ENCODE measurements at regions not wholly inside any gene's neighbourhood (a gene's known extent, or its start where the extent isn't known, plus 50 kb on each side); places are given as distances from the start of the nearest gene placed in this dataset.
A peak's percentile ranks its signal among the peaks of the same experiment; 100 is the strongest.
"Not testable (repeated sequence)": the region's sequence is repeated elsewhere in the genome, so short reads cannot be mapped to it uniquely, and the experiment has no call there.

DNA sequence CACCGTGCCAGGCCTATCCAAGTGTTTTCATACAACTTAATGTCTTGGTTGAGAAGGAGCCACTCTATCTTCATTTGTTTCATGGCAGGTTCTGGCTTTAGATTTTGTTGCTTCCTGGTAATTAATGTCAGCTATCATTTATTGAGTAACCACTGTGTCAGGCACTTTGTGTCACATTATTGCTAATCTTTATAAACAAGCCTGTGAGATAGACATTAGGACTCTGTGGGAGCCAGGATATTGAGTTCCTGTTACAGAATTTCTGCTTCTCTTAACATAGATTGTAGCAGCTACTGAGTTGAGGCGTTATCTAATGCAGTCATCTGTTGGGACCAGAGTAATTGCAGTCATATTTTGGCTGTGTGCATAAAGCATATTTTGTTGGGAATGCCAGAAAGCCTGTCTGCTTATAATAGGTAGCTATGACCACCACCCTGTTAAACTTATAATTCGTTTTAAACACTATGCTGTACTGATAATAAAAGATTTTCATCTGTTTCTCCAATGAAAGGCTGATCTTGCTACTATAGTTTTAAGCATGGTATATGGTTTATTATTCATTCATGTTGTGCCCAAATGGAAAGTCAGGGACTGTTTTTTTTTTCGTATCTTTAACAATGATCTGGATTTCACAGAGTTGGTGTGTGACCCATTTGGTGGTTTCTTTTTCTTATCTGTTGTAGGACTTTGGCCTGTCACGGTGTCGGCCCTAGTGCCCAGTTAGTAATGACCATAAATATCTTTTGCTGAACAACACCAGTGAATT lies 432.6 kb downstream of the PCNX1 start:
- DNase-seq (ENCODE audit: extremely low read depth in 1 of 11, low read depth in 9 of 11, low spot score in 4 of 11) = no peak

GRCh38 chr14:71341156-71341555 lies 433.9 kb downstream of the PCNX1 start:
- DNase-seq (ENCODE audit: extremely low read depth in 1 of 11, low read depth in 9 of 11, low spot score in 4 of 11) = no peak

- no peak for DNase-seq (ENCODE audit: extremely low read depth in 1 of 11, low read depth in 9 of 11, low spot score in 4 of 11)
Measured at GRCh38 chr14:71343724-71344123, 436.5 kb downstream of the PCNX1 start.

GRCh38 chr14:71344506-71344905 lies 437.2 kb downstream of the PCNX1 start:
- DNase-seq (ENCODE audit: extremely low read depth in 1 of 11, low read depth in 9 of 11, low spot score in 4 of 11) = no peak

- no peak for DNase-seq (ENCODE audit: extremely low read depth in 1 of 11, low read depth in 9 of 11, low spot score in 4 of 11)
Measured at GRCh38 chr14:71346685-71347084, 439.4 kb downstream of the PCNX1 start.

- DNase-seq (ENCODE audit: extremely low read depth in 1 of 11, low read depth in 9 of 11, low spot score in 4 of 11) = no peak
Measured at GRCh38 chr14:71348394-71348793, 441.1 kb downstream of the PCNX1 start.

GRCh38 chr14:71348817-71349216 lies 441.6 kb downstream of the PCNX1 start:
- no peak for DNase-seq (ENCODE audit: extremely low read depth in 1 of 11, low read depth in 9 of 11, low spot score in 4 of 11)

DNA sequence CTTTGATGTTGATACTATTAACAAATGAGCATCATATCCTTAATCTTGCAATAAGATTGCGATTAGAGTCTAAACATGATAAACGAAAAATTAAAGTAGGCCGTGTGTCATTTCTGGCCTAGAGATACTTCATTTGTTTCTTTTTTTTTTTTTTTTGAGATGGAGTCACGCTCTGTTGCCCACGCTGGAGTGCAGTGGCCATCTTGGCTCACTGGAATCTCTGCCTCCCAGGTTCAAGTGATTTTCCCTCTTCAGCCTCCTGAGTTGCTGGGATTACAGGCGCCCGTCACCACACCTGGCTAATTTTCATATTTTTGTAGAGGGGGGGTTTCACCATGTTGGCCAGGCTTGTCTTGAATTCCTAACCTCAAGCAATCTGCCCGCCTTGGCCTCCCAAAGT lies 446.9 kb downstream of the PCNX1 start:
- DNase-seq (ENCODE audit: extremely low read depth in 1 of 11, low read depth in 9 of 11, low spot score in 4 of 11) = no peak

DNA sequence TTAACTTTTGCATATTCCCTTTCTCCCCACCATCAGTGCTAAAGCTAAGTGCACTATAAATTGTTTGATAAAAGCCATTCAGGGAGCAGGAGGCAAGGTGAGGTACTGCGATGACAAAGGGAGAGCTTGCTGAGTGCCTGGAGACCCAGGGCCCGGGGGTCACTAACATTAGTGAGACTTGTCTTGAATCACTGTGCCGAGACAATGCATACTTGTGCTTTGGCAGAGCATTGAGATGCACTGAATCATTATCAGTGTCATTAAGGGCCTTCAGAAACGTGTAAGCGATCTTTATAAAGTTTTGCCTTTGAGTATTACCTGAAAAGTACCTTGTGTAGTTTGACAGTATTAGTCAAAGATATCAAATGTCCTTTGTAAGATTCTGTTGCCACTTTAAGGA lies 447.5 kb downstream of the PCNX1 start:
- no peak for DNase-seq (ENCODE audit: extremely low read depth in 1 of 11, low read depth in 9 of 11, low spot score in 4 of 11)

DNA sequence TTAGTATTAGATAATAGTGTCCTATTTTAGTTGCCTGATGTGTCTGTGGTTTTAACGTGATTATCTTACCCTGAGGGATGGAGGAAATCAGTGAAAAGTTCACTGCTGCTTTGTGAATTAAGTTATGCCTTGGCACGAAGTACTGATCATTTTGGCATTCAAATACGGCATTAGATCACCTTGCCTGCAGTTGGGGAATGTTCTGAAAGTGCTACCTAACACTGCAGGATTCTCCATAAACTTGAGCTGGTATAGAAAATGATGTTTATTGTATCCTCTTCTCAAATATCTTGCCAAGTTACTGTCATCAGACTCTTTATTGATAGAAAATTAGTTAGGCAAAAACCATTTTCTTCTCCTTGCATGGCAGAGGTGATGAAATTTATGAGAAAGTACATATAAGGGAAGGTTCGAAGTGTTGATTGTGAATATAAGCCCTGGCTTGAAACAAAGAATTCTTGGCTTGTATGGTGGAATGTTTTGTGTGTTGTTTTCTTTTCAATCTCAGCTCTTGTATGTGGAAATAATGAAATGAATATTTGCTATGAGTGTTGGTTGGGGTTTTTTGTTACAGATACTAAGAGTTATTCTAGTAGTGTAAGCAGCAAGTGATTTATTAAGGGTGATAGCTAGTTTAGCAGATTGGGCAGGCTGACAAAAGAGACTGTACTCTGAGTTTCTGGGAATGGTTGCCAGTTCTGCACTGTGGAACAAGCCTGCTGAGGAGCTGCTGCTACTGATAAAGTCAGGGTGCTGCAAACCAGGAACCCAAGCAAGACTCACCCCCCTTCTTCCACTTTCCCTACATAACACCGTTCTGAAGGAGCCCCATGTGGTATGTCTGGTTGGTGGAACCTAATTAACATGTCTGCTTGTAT lies 448.3 kb downstream of the PCNX1 start:
- DNase-seq (ENCODE audit: extremely low read depth in 1 of 11, low read depth in 9 of 11, low spot score in 4 of 11) = peak in 6 of 11 donors; percentile 21 to 47 (median 36)

GRCh38 chr14:71358209-71358931 lies 451.1 kb downstream of the PCNX1 start:
- no peak for DNase-seq (ENCODE audit: extremely low read depth in 1 of 11, low read depth in 9 of 11, low spot score in 4 of 11)

- not testable (repeated sequence) for DNase-seq (ENCODE audit: extremely low read depth in 1 of 11, low read depth in 9 of 11, low spot score in 4 of 11)
Measured at GRCh38 chr14:71358932-71359421, 451.7 kb downstream of the PCNX1 start.

DNA sequence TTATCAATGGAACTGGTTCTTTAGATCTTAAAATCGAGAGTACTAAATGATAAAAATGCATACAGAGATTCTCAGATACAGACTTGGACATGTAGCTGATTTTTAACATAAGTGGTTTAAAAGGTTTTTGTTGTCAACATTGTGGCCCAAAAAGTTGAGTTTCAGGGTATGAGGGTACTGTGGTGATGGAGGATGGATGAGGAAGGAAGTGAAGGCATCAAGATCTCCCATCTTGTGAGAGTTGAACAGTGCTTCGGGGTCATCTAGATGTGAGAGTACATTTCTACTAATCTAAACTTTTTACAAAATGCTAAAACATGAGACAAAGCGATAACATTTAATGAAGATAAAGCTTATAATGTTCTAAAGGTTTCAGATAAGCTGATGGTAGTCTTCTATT lies 452.6 kb downstream of the PCNX1 start:
- no peak for DNase-seq (ENCODE audit: extremely low read depth in 1 of 11, low read depth in 9 of 11, low spot score in 4 of 11)

DNA sequence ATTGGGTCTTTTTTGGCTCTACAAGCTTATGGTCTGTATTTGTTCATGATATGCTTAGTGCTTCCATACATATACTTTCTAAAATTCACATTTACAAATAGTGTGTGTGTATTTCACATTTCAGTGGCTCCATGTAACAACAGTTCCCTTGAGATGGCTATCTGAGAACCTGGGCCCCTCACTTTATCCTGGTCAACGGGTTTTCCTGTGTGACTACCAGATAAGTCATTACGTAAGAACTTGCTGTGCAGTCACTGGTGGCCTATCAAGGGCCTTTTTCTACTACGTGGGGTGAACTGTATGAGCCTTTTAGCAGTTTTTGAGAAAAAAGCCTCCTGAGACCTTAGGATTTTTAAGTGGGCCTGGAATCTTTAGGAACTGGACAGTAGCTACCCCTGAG lies 454.1 kb downstream of the PCNX1 start:
- DNase-seq (ENCODE audit: extremely low read depth in 1 of 11, low read depth in 9 of 11, low spot score in 4 of 11) = no peak

DNA sequence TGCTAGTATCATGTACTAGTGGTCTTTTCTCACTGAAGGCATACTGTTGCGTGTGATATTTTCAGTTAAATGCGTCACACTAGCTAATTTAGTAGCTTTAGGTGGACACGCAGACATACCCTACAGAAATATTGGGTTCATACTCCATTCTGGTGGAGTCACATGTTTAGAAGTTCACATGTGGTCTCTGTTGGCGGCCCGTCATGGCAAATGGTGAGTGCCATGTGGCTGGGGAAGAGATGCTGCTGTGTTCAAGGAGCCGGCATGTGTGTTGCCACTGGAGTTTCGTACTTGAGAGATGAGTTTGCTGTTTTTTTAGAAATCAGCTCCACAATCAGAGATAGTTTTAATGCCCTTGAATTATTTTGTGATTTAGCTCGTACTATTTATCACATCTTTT lies 454.6 kb downstream of the PCNX1 start:
- DNase-seq (ENCODE audit: extremely low read depth in 1 of 11, low read depth in 9 of 11, low spot score in 4 of 11) = no peak

GRCh38 chr14:71362282-71362681 lies 455.0 kb downstream of the PCNX1 start:
- no peak for DNase-seq (ENCODE audit: extremely low read depth in 1 of 11, low read depth in 9 of 11, low spot score in 4 of 11)

- peak in 1 of 11 donors; percentile 32 for DNase-seq (ENCODE audit: extremely low read depth in 1 of 11, low read depth in 9 of 11, low spot score in 4 of 11)
Measured at GRCh38 chr14:71362920-71363584, 455.8 kb downstream of the PCNX1 start.

GRCh38 chr14:71363946-71364925 lies 457.0 kb downstream of the PCNX1 start:
- no peak for DNase-seq (ENCODE audit: extremely low read depth in 1 of 11, low read depth in 9 of 11, low spot score in 4 of 11)
